HEK293 (cell line): ENCODE measurements at regions not wholly inside any gene's neighbourhood (a gene's known extent, or its start where the extent isn't known, plus 50 kb on each side); places are given as distances from the start of the nearest gene placed in this dataset.
A peak's percentile ranks its signal among the peaks of the same experiment; 100 is the strongest.
"Not testable (repeated sequence)": the region's sequence is repeated elsewhere in the genome, so short reads cannot be mapped to it uniquely, and the experiment has no call there.

Source experiments
- CTCF ChIA-PET: fragments of 350-600 bp; formaldehyde crosslinking; extraction: SDS; loops from one replicate; lab custom pipeline; 2021; ENCODE audit warnings: antibody characterized with exemption; lab: Yijun Ruan, JAX
- POLR2A ChIA-PET: fragments of 300-600 bp; formaldehyde crosslinking; extraction: SDS; loops from one replicate; lab custom pipeline; 2020; ENCODE audit warnings: antibody characterized with exemption, inconsistent platforms; lab: Yijun Ruan, JAX
- H3K27ac ChIP-seq: fragments of 200-500 bp; sonication (Bioruptor generic); 2 replicates; pipeline ENCODE4 v1.5.1; 2014; ENCODE audit warnings: low read depth, low read length, control low read depth, inconsistent platforms; ENCODE audit errors: extremely low read depth
- H3K36me3 ChIP-seq, 2 experiments: fragments of 200-500 bp in 1 of 2; sonication (Bioruptor generic) in 1 of 2; 1 replicate in 1 of 2; 2 replicates in 1 of 2; pipeline ENCODE4 v1.5.1; 2014 to 2017; ENCODE audit warnings: inconsistent platforms in 2 of 2, low read length in 2 of 2; ENCODE audit not compliant: control insufficient read depth in 2 of 2, insufficient read depth in 1 of 2
- H3K4me1 ChIP-seq: fragments of 200-500 bp; sonication (Bioruptor generic); 2 replicates; pipeline ENCODE4 v1.5.1; 2014; ENCODE audit warnings: mild to moderate bottlenecking, low read length, inconsistent platforms; ENCODE audit not compliant: control insufficient read depth, insufficient read depth
- H3K4me3 ChIP-seq: 2 replicates; pipeline ENCODE4 v1.5.1; 2011; ENCODE audit warnings: low read depth, mild to moderate bottlenecking, control low read depth, low read length, moderate library complexity
- H3K9me3 ChIP-seq: fragments of 200-500 bp; sonication (Bioruptor generic); 2 replicates; pipeline ENCODE4 v1.5.1; 2014; ENCODE audit warnings: low read depth, low read length, inconsistent platforms; ENCODE audit not compliant: control insufficient read depth, insufficient read depth
- HIC1 ChIP-seq: fragments of 450-650 bp; formaldehyde crosslinking; IDR thresholded peaks from 2 replicates; pipeline ENCODE4 v1.5.1; 2016; ENCODE audit warnings: missing biosample characterization, missing genetic modification characterization
- KLF9 ChIP-seq: fragments of 450-650 bp; formaldehyde crosslinking; IDR thresholded peaks from 2 replicates; pipeline ENCODE4 v1.5.1; 2016; ENCODE audit warnings: missing biosample characterization, missing genetic modification characterization, low read depth
- PBX3 ChIP-seq: sonication (generic); formaldehyde crosslinking; IDR thresholded peaks from 2 replicates; pipeline ENCODE4 v1.8.1; 2022; ENCODE audit warnings: mild to moderate bottlenecking, moderate library complexity, missing genetic modification reagents
- PRDM1 ChIP-seq: fragments of 450-650 bp; formaldehyde crosslinking; IDR thresholded peaks from 2 replicates; pipeline ENCODE4; 2016; ENCODE audit warnings: missing biosample characterization, missing genetic modification characterization
- SALL2 ChIP-seq: fragments of 450-650 bp; formaldehyde crosslinking; IDR thresholded peaks from 2 replicates; pipeline ENCODE4 v1.5.0; 2017; ENCODE audit warnings: missing biosample characterization, mild to moderate bottlenecking, missing genetic modification characterization, borderline replicate concordance
- SETDB1 ChIP-seq: IDR thresholded peaks from one replicate; pipeline ENCODE4 v1.6.1; 2017; ENCODE audit warnings: mild to moderate bottlenecking, low read length, moderate library complexity, mixed read lengths; ENCODE audit not compliant: insufficient read length
- ZBTB49 ChIP-seq: fragments of 450-650 bp; formaldehyde crosslinking; IDR thresholded peaks from 2 replicates; pipeline ENCODE4 v1.5.1; 2016; ENCODE audit warnings: missing biosample characterization, missing genetic modification characterization, low read depth
- ZBTB8A ChIP-seq: fragments of 450-650 bp; formaldehyde crosslinking; IDR thresholded peaks from 2 replicates; pipeline ENCODE4 v1.5.1; 2016; ENCODE audit warnings: missing biosample characterization, missing genetic modification characterization
- ZNF112 ChIP-seq: fragments of 450-650 bp; formaldehyde crosslinking; IDR thresholded peaks from 2 replicates; pipeline ENCODE4 v1.5.0; 2017; ENCODE audit warnings: missing biosample characterization, missing genetic modification characterization
- ZNF132 ChIP-seq: fragments of 450-650 bp; formaldehyde crosslinking; IDR thresholded peaks from 2 replicates; pipeline ENCODE4 v1.5.1; 2017; ENCODE audit warnings: missing biosample characterization, missing genetic modification characterization, borderline replicate concordance
- ZNF155 ChIP-seq: fragments of 450-650 bp; formaldehyde crosslinking; IDR thresholded peaks from 2 replicates; pipeline ENCODE4 v1.5.1; 2016; ENCODE audit warnings: missing biosample characterization, missing genetic modification characterization
- ZNF157 ChIP-seq: fragments of 450-650 bp; formaldehyde crosslinking; IDR thresholded peaks from 2 replicates; pipeline ENCODE4 v1.5.1; 2016; ENCODE audit warnings: missing biosample characterization, missing genetic modification characterization
- ZNF221 ChIP-seq: fragments of 450-650 bp; formaldehyde crosslinking; IDR thresholded peaks from 2 replicates; pipeline ENCODE4 v1.5.1; 2017; ENCODE audit warnings: missing biosample characterization, missing genetic modification characterization, borderline replicate concordance
- ZNF26 ChIP-seq: fragments of 450-650 bp; formaldehyde crosslinking; IDR thresholded peaks from 2 replicates; pipeline ENCODE4 v1.5.1; 2016; ENCODE audit warnings: missing biosample characterization, missing genetic modification characterization
- ZNF280C ChIP-seq: fragments of 450-650 bp; formaldehyde crosslinking; IDR thresholded peaks from 2 replicates; pipeline ENCODE4 v1.5.1; 2016; ENCODE audit warnings: missing biosample characterization, missing genetic modification characterization
- ZNF311 ChIP-seq: fragments of 450-650 bp; formaldehyde crosslinking; IDR thresholded peaks from 2 replicates; pipeline ENCODE4 v1.5.1; 2017; ENCODE audit warnings: missing biosample characterization, missing genetic modification characterization, borderline replicate concordance
- ZNF488 ChIP-seq: fragments of 450-650 bp; formaldehyde crosslinking; IDR thresholded peaks from 2 replicates; pipeline ENCODE4 v1.5.1; 2016; ENCODE audit warnings: missing biosample characterization, missing genetic modification characterization
- ZNF548 ChIP-seq: fragments of 450-650 bp; formaldehyde crosslinking; IDR thresholded peaks from 2 replicates; pipeline ENCODE4 v1.5.1; 2016; ENCODE audit warnings: missing biosample characterization, missing genetic modification characterization
- ZNF664 ChIP-seq: fragments of 450-650 bp; formaldehyde crosslinking; IDR thresholded peaks from 2 replicates; pipeline ENCODE4 v1.5.1; 2016; ENCODE audit warnings: missing biosample characterization, missing genetic modification characterization
- ZNF701 ChIP-seq: fragments of 450-650 bp; formaldehyde crosslinking; IDR thresholded peaks from 2 replicates; pipeline ENCODE4 v1.5.1; 2016; ENCODE audit warnings: missing biosample characterization, missing genetic modification characterization
- ZNF747 ChIP-seq: fragments of 450-650 bp; formaldehyde crosslinking; IDR thresholded peaks from 2 replicates; pipeline ENCODE4 v1.5.1; 2016; ENCODE audit warnings: missing biosample characterization, missing genetic modification characterization

- ChIA-PET POLR2A (no interaction called here), CTCF (interaction anchor here (0.6 to 1.7 kb wide), 5 partner anchors 16 to 1164 kb away, joined by 3 to 11 read pairs (median 3); no protein-coding TSS in a partner anchor)
- H3K27ac ChIP-seq, result no peak overlapping the region
- no peak overlapping the region for H3K4me3 ChIP-seq
- no peaks in the 10 kb centered on the region for H3K9me3 ChIP-seq
- no peaks in the 10 kb centered on the region; the same call in 1 of the 2 replicates for H3K4me1 ChIP-seq
- no peak for TF ChIP-seq ZNF747 (tag by site-specific recombination)
- TF ChIP-seq ZNF26 (tag by site-specific recombination), result no peak
- no peak for TF ChIP-seq HIC1 (tag by site-specific recombination)
- TF ChIP-seq ZBTB8A (tag by site-specific recombination), result no peak
- TF ChIP-seq ZNF132, result no peak
- no peak for TF ChIP-seq ZNF311 (tag by site-specific recombination)
- no peaks in the 10 kb centered on the region for H3K36me3 ChIP-seq
Observed at GRCh38 chr18:6537475-6537874, 122.8 kb upstream of the L3MBTL4 start.

- H3K9me3 ChIP-seq, POLR2A ChIA-PET, H3K4me3 ChIP-seq, H3K4me1 ChIP-seq, H3K27ac ChIP-seq, H3K36me3 ChIP-seq: not testable (repeated sequence)
- TF ChIP-seq SETDB1, result peak; percentile 77
- CTCF ChIA-PET, result interaction anchor here (0.7 to 4.2 kb wide), 9 partner anchors 19 to 662 kb away, joined by 3 to 105 read pairs (median 7); no protein-coding TSS in a partner anchor
Observed at GRCh38 chr18:6541131-6541679, 126.5 kb upstream of the L3MBTL4 start.

- POLR2A ChIA-PET, result no interaction called here
- CTCF ChIA-PET, result interaction anchor here (0.6 to 4.2 kb wide), 30 partner anchors 10 to 691 kb away, joined by 3 to 105 read pairs (median 3); no protein-coding TSS in a partner anchor
- Histone ChIP-seq H3K4me3 (no peak overlapping the region), H3K9me3 (no peaks in the 10 kb centered on the region), H3K4me1 (no peaks in the 10 kb centered on the region; the same call in 1 of the 2 replicates), H3K36me3 (no peaks in the 10 kb centered on the region), H3K27ac (no peak overlapping the region)
- no peak for TF ChIP-seq ZNF548 (tag by site-specific recombination)
- no peak for TF ChIP-seq SALL2 (tag by site-specific recombination)
- TF ChIP-seq ZBTB49 (tag by site-specific recombination), result no peak
- no peak for TF ChIP-seq ZNF488
- TF ChIP-seq ZNF112 (tag by site-specific recombination), result no peak
- no peak for TF ChIP-seq ZNF157 (tag by site-specific recombination)
- no peak for TF ChIP-seq ZNF221 (tag by site-specific recombination)
- no peak for TF ChIP-seq ZNF664
- TF ChIP-seq PBX3 (CRISPR knock-in tag), result no peak
- no peak for TF ChIP-seq PRDM1 (tag by site-specific recombination)
- TF ChIP-seq KLF9 (tag by site-specific recombination), result no peak
- TF ChIP-seq ZNF701, result no peak
- TF ChIP-seq ZNF280C (tag by site-specific recombination), result no peak
- TF ChIP-seq ZNF155 (tag by site-specific recombination), result no peak
Observed at GRCh38 chr18:6542296-6542695, 127.6 kb upstream of the L3MBTL4 start.
